Duodenal mucosa (tissue), 2 donors: ENCODE measurements at regions not wholly inside any gene's neighbourhood (a gene's known extent, or its start where the extent isn't known, plus 50 kb on each side); places are given as distances from the start of the nearest gene placed in this dataset.
A peak's percentile ranks its signal among the peaks of the same experiment; 100 is the strongest.

Experiments
- H3K27ac ChIP-seq: one replicate; pipeline ENCODE4 v1.7.0; 2013; ENCODE audit warnings: low read depth, low read length
- H3K27me3 ChIP-seq, 2 donors: one replicate each; pipeline ENCODE4 v1.7.0; 2013; ENCODE audit warnings: low read length in 2 of 2, control low read depth in 1 of 2; ENCODE audit not compliant: insufficient read depth in 2 of 2, control insufficient read depth in 1 of 2
- H3K36me3 ChIP-seq, 2 donors: one replicate each; pipeline ENCODE4 v1.7.0; 2013; ENCODE audit warnings: low read length in 2 of 2, control low read depth in 1 of 2; ENCODE audit not compliant: insufficient read depth in 2 of 2, control insufficient read depth in 1 of 2
- H3K4me1 ChIP-seq, 2 donors: one replicate each; pipeline ENCODE4 v1.7.0; 2013; ENCODE audit warnings: low read length in 2 of 2, control low read depth in 1 of 2; ENCODE audit not compliant: insufficient read depth in 2 of 2, control insufficient read depth in 1 of 2
- H3K4me3 ChIP-seq, 2 donors: one replicate each; pipeline ENCODE4 v1.7.0; 2013; ENCODE audit warnings: low read length in 2 of 2, low read depth in 1 of 2
- H3K9ac ChIP-seq, 2 donors: one replicate each; pipeline ENCODE4 v1.7.0; 2013; ENCODE audit warnings: low read length in 2 of 2, low read depth in 1 of 2
- H3K9me3 ChIP-seq, 2 donors: one replicate each; pipeline ENCODE4 v1.7.0; 2013; ENCODE audit warnings: low read length in 2 of 2, control low read depth in 1 of 2; ENCODE audit not compliant: control insufficient read depth in 1 of 2

- no peak overlapping the region for H3K9ac ChIP-seq
- H3K27me3 ChIP-seq: no peaks in the 10 kb centered on the region
- H3K4me3 ChIP-seq: peak overlapping the region in 1 of 2 donors; percentile 4
- H3K36me3 ChIP-seq: no peaks in the 10 kb centered on the region
- no peak overlapping the region for H3K27ac ChIP-seq
- H3K4me1 ChIP-seq: peaks cover 8 to 22% of the 10 kb centered on the region in 2 donors
- no peaks in the 10 kb centered on the region for H3K9me3 ChIP-seq
These were observed 148.4 kb upstream of the SYT10 start for GRCh38 chr12:33587784-33588712.

- Histone ChIP-seq H3K27ac (no peak overlapping the region), H3K4me1 (peaks cover 8 to 15% of the 10 kb centered on the region in 2 donors), H3K4me3 (no peak overlapping the region), H3K9me3 (no peaks in the 10 kb centered on the region), H3K27me3 (no peaks in the 10 kb centered on the region), H3K36me3 (no peaks in the 10 kb centered on the region), H3K9ac (no peak overlapping the region)
These were observed 149.2 kb upstream of the SYT10 start for GRCh38 chr12:33588725-33589405.

DNA sequence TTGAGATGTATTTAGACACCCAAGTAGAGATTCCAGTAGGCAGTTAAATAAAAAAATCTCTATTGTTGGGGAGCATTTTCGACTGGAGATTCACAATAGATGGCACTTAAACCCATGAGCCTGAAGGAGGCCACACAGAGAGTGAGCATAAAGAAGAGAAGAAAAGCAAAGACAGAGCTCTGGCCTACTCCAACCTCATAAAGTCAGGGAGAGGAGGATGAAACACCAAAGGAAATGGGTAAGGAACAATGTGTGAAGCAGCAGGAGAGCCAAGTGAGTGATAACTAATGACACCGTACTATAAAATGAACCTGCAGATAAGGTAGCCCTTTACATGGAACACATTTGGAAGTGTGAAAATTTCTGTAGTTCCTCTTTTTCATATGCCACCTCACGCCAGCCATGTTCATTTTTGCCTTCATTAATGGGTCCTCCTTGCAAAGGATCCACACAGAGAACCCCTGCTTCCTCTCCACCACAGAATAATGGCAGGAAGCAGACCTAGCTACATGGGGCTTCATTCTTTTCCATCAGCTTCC lies 150.0 kb upstream of the SYT10 start:
- Histone ChIP-seq H3K4me3 (no peak overlapping the region), H3K9me3 (no peaks in the 10 kb centered on the region), H3K4me1 (peaks cover 8 to 12% of the 10 kb centered on the region in 2 donors), H3K27me3 (no peaks in the 10 kb centered on the region), H3K36me3 (no peaks in the 10 kb centered on the region), H3K27ac (no peak overlapping the region), H3K9ac (no peak overlapping the region)

DNA sequence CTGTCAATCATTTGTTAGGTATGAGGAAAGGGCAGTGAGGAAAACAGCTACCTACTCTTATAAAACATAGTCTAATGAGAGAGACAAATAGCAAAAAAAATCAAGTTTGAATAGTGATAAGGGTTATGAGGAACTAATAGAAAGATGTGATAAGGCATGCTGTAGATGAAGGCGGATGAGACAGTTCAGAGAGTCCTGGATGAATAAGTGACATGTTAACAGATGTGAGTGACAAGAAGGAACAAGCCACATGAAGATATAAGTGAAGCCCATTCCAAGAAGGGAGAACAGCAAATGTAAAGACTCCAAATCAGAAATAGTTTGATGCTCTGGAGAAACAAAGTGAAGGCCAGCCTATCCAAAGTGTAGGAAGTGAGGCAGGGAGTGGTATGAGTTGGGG lies 154.1 kb upstream of the SYT10 start:
- Histone ChIP-seq H3K27ac (no peak overlapping the region), H3K27me3 (no peaks in the 10 kb centered on the region), H3K9me3 (no peaks in the 10 kb centered on the region), H3K36me3 (no peaks in the 10 kb centered on the region), H3K4me3 (no peak overlapping the region), H3K9ac (no peak overlapping the region), H3K4me1 (peaks cover 0 to 2% of the 10 kb centered on the region in 2 donors)

DNA sequence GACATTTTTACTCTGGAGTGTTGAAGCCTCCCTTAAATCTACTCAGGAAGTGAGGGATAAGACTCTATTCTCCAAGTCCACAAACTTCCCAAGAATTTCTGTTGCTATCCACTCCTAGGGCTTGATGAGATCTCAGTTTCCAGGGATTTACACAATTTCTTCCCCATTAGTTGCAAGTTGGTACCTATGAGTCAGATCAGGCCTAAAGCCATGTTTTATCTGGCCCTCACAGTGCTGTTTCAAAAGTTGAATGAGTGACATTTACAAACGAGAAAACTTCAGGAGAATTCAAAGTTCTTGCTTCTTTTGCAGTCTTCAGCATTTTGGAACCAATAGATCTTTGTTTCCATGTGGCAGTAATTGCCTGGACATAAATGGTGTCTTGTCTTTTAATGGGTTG lies 156.4 kb upstream of the SYT10 start:
- H3K4me3 ChIP-seq: no peak overlapping the region
- H3K36me3 ChIP-seq: no peaks in the 10 kb centered on the region
- no peak overlapping the region for H3K27ac ChIP-seq
- H3K9ac ChIP-seq: no peak overlapping the region
- H3K4me1 ChIP-seq: no peaks in the 10 kb centered on the region
- H3K9me3 ChIP-seq: no peaks in the 10 kb centered on the region
- H3K27me3 ChIP-seq: no peaks in the 10 kb centered on the region

- H3K27me3 ChIP-seq: no peaks in the 10 kb centered on the region
- H3K9me3 ChIP-seq: no peaks in the 10 kb centered on the region
- H3K9ac ChIP-seq: no peak overlapping the region
- no peaks in the 10 kb centered on the region for H3K36me3 ChIP-seq
- no peak overlapping the region for H3K4me3 ChIP-seq
- no peak overlapping the region for H3K27ac ChIP-seq
- no peaks in the 10 kb centered on the region for H3K4me1 ChIP-seq
These were observed 157.2 kb upstream of the SYT10 start for GRCh38 chr12:33596814-33597213.

GRCh38 chr12:33602515-33602914 lies 162.9 kb upstream of the SYT10 start:
- Histone ChIP-seq H3K4me3 (no peak overlapping the region), H3K27ac (no peak overlapping the region), H3K27me3 (no peaks in the 10 kb centered on the region), H3K9me3 (no peaks in the 10 kb centered on the region), H3K9ac (no peak overlapping the region), H3K4me1 (peaks cover 5 to 8% of the 10 kb centered on the region in 2 donors), H3K36me3 (no peaks in the 10 kb centered on the region)

GRCh38 chr12:33605757-33606156 lies 166.1 kb upstream of the SYT10 start:
- H3K4me1 ChIP-seq: peaks cover 5 to 8% of the 10 kb centered on the region in 2 donors
- no peaks in the 10 kb centered on the region for H3K36me3 ChIP-seq
- H3K27me3 ChIP-seq: no peaks in the 10 kb centered on the region
- no peaks in the 10 kb centered on the region for H3K9me3 ChIP-seq
- H3K27ac ChIP-seq: no peak overlapping the region
- H3K9ac ChIP-seq: no peak overlapping the region
- no peak overlapping the region for H3K4me3 ChIP-seq

DNA sequence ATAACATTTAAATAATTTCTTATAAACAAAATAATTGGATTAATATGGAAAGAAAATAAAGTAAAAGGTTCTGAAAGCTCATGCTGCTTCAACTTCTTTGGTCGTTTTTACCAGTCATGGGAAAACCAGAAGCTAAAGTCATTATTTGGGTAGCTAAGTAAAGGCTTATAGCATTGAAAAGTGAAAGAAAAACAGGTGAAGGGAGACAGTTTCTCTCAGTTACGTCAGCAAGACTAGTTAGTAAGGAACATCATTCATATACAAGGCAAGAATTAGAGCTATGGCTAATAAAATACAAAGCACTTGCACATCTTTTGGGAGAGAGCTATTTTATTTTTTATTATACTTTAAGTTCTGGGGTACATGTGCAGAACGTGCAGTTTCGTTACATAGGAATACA lies 170.3 kb upstream of the SYT10 start:
- Histone ChIP-seq H3K4me3 (no peak overlapping the region), H3K4me1 (peaks cover 5 to 8% of the 10 kb centered on the region in 2 donors), H3K36me3 (no peaks in the 10 kb centered on the region), H3K9ac (no peak overlapping the region), H3K9me3 (no peaks in the 10 kb centered on the region), H3K27ac (no peak overlapping the region), H3K27me3 (no peaks in the 10 kb centered on the region)

DNA sequence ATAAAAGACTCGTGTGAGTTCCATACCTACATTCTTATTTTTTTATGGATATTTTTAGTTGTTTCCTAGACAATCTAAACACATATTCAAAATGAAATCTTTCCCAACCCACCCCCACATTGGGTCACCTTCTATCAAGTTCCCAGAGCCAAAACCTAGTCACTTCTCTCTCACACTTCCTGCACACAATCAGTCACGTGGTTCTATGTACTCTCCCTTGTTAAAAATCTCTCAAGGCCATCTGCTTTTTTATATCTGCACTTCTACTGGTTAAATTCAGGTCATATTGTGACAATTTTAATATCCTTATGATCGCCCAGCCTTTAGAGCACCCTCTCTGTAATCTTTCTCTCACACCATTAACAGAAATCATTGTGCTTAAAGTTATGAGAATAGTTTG lies 175.0 kb upstream of the SYT10 start:
- H3K4me3 ChIP-seq: no peak overlapping the region
- no peaks in the 10 kb centered on the region for H3K36me3 ChIP-seq

More for the DNA sequence above, 175.0 kb upstream of the SYT10 start:
- H3K9ac ChIP-seq: no peak overlapping the region
- H3K27ac ChIP-seq: no peak overlapping the region
- no peaks in the 10 kb centered on the region for H3K27me3 ChIP-seq
- H3K4me1 ChIP-seq: no peaks in the 10 kb centered on the region
- peaks cover 4 to 7% of the 10 kb centered on the region in 2 donors for H3K9me3 ChIP-seq
